Suppressor macrophage treated with lipopolysaccharide for 1 hour (primary cell): ENCODE measurements at regions not wholly inside any gene's neighbourhood (a gene's known extent, or its start where the extent isn't known, plus 50 kb on each side); places are given as distances from the start of the nearest gene placed in this dataset.
"Not testable (repeated sequence)": the region's sequence is repeated elsewhere in the genome, so short reads cannot be mapped to it uniquely, and the experiment has no call there.

ENCODE experiments used
- DNase-seq, 3 donors: peaks; one replicate each; pipeline ENCODE4 v3.0.0-alpha.2; 2020 to 2022

DNA sequence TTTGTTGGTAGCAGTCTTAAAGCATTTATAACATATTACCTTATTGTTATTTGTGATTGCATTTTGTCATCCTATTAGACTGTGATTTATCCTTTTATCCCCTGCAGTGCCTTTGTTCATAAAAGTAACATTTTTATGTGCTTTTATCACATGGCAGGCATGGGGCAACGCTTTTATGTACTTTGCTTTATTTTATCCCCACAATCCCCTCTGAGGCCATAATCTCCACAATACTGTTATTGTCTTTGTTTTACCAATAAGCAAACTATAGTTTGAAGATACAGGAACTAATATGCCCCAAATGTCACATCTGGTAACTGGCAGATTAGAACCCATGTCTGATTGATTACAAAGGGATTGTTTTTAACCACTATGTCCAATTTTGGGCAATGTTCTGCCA lies 613.5 kb downstream of the REEP3 start:
- no peak for DNase-seq

DNA sequence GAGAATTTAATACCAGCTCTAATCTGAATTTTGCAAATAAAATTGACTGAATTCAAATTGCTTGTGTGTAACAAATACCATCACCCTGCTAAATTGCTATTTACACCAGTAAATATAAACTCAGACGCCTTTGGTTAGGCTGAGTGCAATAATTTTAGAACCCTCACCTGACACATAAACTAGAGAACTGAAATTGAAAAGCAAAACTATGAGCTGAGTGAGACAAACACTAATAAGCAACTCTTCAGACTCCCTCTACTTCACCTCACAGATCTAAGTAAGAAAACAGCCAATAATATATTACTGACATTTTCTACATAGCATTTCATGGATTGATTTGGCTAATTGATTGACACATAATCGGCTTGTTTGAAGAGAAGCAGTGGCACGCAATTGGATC lies 621.2 kb downstream of the REEP3 start:
- DNase-seq, result no peak

DNA sequence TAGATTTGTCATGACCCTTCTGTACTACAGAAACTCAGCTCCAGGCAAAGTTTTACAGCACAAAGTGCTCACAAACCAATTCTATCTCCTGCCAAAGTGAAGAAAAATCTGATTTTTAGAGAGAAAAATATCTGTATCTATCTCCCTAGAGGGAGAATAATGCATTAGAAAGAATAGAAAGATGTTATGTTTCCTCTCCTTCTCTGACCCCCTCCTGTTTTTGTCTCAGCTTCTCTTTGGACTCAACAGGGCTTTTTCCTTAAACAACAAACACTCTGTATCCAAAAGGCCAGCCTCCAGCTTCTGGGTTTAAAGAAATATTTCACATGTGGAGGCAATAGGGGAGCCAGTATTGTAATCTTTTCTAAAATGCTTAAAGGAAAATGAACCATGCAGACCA lies 627.4 kb downstream of the REEP3 start:
- no peak for DNase-seq

DNA sequence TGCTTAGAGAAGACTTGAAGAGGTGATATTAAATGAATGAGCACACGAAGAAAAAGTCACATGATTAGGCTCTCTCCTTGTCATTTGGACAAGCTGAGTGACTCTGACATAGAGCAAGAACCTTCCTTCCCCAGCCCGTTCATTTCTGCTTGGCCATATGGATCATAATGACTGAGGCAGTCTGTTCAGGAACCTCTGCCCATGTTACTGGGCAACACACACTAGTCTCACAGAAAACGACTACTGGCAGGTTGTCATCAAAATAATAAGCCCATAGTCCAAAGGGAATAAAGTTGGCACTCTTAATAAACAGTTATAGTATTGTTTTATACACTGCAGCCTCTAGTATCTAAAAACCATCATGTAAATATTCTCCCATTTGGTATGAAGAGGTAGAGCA lies 635.0 kb downstream of the REEP3 start:
- DNase-seq, result no peak

DNA sequence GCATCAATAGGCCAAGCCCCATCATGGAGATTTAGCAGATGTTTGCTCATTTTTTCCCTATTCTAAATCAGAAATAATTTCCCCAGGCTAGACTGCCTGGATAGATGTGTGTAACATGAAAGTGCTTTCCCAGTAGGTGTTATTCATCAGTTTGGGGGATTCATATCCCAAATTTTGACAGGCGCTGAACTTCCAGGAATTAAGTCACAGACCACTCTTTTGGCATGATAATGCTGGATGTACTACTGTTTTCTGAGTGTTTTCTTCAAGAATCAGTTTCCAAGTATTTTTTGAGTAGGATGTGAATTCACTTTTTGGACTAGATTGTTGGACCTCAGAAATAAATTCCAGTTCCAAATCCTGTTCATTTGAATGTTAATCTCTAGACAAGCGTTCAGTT lies 637.4 kb downstream of the REEP3 start:
- DNase-seq, result no peak

DNA sequence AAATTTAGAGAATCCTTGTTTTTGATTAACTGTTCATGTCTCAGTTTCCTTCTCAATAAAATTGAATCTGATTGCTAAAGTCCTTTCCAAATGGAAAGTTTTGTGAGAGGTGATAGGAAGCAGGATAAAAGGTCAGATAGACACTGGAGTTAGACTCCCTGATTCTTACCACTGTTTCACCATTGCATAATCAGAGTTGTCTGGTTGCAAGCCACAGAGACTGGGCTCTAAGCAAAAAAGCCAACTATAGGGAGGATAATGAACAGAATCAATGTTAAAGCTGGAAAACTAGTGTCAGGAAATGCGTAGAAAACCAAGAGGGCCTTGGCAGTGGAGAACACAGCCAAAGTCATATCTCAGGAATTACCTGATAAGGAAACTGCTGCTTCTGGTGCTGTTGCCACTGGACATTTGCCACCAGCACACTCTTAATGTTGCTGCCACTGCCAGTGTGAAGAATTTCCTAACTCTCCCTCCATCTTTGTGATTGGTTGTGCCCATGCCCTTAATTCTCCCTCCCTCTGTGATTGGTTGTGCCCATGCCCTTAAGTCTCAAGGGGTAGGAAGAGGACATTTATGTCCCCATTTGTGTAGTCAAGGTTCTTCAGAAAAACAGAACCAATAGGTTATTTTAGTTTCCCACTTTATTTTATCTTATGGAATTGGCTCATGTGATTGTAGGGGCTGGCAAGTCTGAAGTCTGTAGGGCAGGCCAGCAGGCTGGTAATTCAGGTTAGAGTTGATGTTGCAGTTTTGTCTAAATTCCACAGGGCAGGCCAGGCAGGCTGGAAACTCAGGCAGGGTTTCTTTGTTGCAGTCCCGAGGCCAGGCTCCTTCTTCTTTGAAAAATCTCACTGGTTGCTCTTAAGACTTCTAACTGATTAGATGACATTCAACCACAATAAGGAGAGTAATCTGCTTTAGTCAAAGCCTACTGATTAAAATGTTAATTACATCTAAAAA lies 639.0 kb downstream of the REEP3 start:
- no peak for DNase-seq

DNA sequence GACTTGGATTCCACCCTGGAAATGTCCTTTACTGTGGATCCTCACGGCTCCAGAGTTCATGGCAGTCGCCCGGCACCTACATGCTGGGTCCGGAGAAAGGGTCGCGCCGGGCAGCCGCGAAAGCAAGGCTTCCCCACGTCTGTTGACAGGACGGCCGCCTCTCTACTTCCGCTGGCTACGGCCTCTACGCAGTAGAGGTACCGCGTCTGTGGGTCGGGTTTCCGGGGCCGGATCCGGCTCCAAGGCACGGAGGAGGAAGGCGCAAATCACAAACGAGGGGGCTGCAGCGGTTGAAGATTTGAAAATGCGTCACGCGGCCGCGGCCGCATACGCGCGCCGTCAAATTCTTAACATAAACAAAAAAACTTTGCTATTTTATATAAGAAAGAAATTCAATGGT lies 649.6 kb downstream of the REEP3 start:
- DNase-seq, result no peak

DNA sequence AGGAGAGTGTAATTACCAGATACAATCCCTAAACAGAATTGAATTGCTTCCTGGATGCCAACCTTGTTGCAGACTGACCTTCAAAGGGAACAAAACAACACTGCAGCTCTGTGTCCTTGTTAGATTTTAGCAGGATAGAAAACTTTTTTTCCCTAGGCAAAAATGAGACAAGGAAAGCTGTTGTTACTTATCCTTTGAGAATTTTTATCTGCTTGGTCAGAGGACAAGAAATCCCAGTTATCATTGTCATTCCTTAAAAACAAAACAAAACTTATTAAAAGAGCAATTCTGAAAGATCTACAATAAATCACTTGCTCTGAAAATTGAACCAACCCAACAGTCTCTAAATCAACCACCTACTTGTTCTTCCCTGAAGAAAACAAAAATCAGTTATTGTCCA lies 652.6 kb downstream of the REEP3 start:
- no peak for DNase-seq

DNA sequence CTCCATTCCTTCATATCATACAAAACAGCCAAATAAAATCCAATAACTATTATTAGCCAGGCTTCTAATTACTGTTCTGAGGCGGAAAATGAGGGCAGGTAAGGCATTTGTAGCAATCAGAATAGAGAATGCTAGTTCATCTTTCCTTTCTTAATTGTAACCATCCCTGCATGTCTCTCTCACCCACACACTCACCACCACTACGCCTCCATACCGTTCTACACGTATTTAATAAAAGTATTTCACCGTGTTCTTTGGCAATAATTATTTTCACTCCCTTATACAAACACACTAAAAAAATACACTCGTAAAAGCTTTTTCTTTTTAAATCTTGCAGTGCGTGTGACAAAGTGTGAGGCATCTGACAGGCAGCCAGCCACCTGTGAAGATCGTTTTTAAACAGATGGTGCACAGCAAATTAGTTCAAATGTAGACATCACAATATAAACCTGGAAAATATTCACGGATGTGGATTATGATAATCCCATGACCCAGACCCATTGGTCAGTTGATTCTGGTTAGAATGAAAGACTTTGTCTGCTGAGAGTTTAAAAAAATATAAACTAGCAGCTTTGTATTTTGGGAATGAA lies 653.6 kb downstream of the REEP3 start:
- no peak for DNase-seq

DNA sequence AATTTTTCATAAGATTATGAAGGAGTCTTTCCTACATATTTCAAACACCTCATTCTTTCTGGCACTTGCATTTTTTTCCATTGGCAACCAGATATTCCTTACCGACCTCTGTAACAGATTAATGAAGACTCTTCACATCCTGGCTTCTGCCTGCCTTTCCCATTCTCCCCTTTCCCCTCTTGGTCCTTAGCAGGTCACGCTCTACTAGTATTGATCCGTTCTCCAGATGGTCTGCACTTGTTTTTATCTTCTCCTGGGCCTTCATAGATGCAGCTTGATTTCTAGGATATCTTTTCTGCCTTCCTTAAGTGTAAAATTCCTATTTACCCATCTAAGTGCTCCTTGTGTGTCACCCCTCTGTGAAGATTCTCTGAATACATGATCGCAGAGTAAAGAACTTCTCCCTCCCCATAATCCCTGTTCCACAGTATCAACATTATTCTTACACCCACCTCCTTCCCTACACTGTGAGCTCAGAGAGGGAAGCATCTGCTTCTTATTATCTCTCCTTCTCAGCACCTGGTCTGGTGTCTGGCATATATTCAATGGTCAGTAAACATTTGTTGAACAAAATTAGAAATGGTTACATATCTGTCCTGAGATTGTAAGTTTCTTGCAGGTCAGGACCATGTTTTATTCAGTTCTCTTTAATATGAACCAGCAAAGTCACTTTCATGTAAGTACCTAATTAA lies 654.2 kb downstream of the REEP3 start:
- no peak for DNase-seq

DNA sequence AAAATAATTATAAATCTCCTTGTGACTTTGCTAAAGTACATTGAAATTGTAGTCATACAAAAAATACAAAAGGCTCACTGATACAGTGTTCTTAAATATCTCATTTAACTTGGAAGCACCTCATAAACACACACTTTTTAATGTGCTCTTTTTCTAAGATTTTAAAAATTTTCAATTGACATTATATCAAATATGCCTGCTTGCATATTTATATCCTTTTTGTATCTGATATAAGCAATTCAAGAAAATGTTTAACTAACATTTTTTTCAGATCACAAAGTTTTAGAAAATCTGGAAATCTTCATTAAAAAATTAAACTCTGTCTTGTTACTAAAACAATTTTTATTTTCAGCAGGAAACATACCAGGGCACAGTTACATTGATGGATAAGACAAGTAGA lies 661.5 kb downstream of the REEP3 start:
- no peak for DNase-seq

DNA sequence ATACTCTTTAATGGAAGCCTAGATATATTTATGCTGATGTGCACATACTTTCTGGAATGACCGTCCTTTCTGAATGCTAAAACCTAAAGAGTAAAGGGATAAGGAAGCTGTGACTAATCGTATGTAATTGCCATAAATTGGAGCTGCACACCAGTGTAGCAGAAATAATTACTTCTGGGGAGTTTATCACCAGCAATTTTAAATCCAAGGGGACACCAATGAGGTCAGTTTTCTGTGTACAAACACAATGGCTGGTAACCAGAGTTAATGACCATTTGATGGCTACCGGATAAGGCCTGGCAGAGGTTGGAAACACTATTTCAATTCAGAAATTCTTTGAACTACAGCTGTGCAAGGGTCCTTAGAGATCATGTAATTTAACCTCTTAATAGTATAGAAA lies 670.1 kb downstream of the REEP3 start:
- no peak for DNase-seq

DNA sequence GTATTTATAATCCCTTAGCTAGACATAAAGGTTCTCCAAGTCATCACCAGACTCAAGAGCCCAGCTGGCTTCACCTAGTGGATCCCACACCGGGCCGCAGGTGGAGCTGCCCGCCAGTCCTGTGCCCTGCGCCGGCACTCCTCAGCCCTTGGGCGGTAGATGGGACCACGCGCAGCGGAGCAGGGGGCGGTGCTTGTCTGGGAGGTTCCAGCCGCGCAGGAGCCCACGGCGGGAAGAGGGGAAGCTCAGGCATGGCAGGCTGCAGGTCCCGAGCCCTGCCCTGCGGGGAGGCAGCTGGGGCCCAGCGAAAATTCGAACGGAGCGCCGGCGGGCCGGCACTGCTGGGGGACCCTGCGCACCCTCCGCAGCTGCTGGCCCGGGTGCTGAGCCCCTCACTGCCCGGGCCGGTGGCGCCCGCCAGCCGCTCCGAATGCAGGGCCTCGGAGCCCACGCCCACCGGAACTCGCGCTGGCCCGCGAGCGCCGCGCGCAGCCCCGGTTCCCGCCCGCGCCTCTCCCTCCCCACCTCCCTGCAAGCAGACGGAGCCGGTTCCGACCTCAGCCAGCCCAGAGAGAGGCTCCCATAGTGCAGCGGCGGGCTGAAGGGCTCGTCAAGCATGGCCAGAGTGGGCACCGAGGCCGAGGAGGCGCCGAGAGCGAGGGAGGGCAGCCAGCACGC lies 675.6 kb downstream of the REEP3 start:
- no peak for DNase-seq

DNA sequence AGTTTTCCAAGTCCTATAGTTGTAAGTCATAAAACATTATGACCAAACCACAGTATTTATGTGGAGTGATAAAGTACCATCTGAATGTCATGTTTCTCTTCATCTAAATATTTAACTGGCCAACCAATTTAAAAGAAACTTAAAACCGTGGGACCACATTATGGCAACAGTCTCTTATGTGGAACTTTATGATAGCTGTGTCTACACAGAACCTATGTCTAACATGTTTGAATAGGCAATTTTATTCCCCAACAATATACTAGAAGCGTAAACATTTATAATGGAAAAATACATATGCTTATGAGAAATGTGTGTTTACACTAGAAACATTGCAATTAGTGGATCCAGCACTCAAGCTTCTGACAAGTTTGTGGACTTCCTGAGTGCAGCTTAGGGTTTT lies 680.7 kb downstream of the REEP3 start:
- no peak for DNase-seq

DNA sequence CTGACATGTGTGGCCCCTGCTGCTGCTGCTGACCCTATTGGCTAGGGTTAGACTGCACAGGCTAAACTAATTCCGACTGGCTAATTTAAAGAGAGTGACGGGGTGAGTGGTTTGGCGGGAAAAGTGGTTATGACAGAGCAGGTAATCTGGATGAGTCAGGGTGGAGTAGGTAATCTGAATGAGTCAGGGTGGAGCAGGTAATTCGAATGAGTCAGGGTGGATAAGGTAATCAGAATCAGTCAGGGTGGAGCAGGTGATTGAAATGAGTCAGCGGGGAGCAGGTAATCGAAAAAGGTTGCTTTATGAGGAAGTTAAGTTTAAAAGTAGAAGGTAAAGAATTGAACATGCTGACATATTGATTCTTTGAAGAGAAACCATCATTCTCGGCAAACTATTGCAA lies 683.3 kb downstream of the REEP3 start:
- DNase-seq, result not testable (repeated sequence)

DNA sequence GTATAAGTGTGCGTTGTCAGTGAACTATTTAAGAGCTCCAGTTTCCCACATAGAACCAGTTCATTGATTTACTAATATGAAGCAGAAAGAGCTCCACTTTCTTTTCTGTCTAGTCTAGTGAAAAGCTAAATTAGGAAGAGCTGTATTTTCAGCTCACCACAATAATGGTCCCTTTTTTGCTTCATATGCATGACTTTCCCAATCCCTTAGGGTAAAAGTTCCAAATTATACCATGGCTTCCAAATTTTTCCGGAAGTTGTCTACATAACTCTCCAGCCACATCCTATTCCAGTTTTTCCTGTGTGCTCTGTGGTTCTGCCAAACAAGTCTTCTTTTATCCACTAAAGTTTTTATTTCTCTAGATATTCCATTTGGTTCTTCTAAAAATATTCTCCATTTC lies 685.2 kb downstream of the REEP3 start:
- DNase-seq, result no peak

DNA sequence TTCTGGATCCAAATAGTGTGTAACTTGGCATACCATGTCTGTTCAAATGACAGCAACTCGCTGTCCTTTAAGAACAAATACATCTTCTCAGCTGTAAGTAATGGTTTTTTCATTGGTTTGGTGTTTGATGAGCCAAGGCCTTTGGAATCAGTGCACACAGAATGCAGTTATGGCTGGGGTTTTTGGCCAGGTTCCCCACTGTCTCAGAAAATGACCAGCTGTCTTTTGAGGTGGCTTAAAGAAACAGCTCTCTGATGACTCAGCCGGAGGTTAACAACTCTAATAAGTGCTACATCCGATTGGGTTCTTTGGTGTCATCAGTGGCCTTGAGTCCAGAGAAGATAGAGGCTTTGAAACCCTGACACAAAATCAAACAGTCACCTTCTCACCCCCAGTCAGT lies 688.4 kb downstream of the REEP3 start:
- DNase-seq, result no peak

DNA sequence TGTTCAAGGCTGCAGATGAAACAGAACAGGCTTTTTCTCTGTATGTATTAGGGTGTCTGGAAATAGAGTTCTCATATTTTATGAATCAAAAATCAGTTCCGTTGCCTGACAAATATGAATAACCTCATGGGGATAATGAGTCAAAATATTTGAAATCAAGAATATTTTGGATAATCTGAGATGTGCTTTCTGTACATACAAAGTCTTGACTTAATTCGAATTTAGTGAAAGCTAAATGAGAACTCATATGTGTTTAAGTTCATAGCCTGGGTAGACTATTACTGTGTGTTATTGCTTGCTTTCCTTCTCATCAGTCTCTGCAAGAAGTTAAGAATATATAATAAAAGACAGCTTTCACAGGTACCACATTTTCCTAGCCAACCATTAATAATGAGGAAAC lies 689.0 kb downstream of the REEP3 start:
- DNase-seq, result no peak

DNA sequence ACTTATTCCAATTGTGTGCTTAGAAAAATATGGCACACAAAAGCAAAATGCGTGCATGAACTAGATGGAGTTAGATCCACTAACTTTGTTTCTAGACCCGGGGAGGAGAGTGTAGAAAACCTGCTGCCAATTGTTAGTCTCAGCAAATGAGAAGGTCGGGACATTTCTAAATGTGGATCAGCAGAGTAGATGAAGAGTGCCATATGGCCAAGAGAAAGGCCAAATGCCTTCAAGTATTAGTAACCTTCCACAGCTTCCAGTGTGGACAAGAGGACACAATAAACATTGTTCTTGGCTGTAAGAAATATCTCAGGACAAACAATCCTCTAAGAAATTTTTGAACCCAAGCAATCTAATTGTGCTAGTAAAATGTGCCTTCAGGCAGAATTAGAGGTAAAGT lies 690.3 kb downstream of the REEP3 start:
- DNase-seq, result no peak

DNA sequence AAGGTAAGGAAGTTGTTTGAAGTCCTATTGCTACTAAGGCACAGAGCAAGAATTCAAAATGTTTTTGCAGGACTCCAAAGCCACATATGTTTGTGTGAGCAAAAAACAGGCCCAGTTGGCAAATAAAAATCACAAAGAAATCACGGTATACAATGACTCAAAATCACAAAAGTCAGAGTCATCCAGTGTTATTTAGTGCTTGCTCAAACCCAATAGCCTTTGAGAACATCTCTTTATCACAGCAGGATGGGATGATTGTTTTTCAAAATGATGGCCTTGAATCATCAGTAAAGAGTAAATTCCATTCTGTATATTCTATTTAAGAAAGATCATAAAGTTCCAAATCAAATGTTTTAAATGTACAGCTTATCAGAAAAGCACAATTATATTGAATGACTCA lies 693.9 kb downstream of the REEP3 start:
- DNase-seq, result no peak

DNA sequence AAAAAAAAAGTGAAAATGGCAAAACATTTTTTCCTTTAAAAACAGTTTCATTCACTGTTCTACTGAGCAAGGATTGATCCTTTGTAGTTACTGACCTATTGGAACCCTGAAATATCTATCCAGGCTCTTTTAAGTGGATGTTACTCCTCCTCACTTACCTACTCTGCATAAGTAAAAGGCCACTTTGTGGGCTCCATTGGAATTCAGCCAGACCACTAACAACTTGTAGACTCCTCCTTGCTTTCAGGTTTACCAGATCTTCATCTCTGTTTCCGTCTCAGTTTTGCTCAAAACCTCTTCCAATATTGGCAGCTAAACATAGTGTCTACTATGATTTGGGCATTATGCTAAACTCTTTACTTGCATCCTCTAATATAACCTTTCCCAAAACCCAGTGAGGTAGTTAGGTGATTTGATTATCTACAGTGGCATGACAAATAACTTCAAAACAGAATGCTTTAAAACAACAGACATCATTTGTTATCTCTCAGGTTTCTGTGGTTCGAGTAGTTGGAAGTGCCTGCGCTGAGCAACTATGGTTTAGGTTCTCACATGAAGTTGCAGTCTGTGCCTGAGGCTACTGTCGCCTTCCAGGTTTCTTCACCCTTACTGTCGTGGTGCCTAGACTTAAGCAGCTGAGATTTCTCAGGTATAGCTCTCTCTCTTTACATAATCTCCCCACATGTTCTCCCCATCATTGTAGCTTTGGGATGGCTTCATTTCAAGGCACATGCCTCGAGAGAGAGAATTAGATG lies 698.2 kb downstream of the REEP3 start:
- DNase-seq, result no peak

DNA sequence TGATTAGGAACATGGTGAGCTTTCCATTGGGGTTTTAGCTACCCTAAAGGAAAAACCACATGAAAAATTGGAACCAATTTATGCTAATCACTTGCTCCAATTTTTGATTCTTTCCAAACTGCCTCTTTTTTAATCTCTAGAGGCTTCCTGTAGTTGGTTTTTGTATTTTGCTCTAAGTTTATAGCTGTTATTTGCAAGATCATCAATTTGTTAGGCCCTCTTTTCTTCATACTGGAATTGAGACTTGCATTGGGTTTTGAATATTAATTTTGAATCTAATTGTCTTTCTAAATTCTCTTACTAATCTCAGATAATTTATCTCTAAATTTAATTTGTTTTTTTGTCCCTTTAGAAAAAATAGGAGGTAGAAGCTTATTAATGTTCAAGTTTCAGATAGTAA lies 713.3 kb downstream of the REEP3 start:
- no peak for DNase-seq

DNA sequence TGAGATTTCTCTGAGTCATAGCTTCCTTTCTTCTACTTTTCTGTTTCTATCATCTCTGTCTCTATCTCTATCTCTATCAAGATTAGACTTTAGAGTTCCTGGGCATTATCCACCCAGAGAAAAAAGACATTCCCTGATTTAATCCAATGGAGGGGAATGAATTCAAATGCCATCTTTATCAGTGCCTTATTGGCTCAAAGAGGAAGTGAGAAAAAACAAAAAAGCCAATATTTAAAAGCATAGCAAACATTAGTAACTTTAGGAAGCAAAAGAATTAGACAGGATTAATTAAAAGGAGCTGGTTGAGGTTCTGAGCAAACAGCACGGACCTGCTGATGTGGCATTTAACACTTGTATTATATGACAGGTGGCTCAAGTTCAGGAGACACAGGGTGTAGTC lies 736.5 kb downstream of the REEP3 start:
- DNase-seq, result no peak
